GM18520 (cell line): ENCODE measurements at regions not wholly inside any gene's neighbourhood (a gene's known extent, or its start where the extent isn't known, plus 50 kb on each side); places are given as distances from the start of the nearest gene placed in this dataset.
"Not testable (repeated sequence)": the region's sequence is repeated elsewhere in the genome, so short reads cannot be mapped to it uniquely, and the experiment has no call there.

ENCODE experiments used
- ATAC-seq: cut with Tn5 transposase; IDR thresholded peaks from one replicate; pipeline ENCODE4 v1.9.1; 2021; ENCODE audit not compliant: unreplicated experiment

- ATAC-seq: not testable (repeated sequence)
Observed at GRCh38 chr7:35853194-35853593, 52.3 kb downstream of the SEPTIN7 start.

DNA sequence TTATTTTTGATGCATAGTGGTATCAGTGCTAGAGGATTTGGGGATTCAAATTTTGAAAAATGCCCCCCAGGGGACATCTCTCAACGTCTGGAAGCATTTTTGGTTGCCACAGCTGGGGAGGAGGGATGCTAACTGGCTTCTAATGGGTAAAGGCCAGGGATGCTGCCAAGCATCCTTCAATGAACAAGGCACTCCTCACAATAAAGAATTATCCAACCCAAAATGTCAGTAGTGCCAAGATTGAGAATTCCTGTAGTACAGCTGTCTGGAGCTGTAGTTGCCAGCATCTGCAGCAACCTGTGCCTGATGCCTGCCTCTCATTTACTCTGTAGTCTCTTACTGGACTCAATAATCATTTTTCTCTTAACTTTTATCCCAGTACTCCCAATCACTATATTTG lies 53.5 kb downstream of the SEPTIN7 start:
- ATAC-seq: no peak

- no peak for ATAC-seq
Observed at GRCh38 chr7:35856175-35856574, 55.3 kb downstream of the SEPTIN7 start.

DNA sequence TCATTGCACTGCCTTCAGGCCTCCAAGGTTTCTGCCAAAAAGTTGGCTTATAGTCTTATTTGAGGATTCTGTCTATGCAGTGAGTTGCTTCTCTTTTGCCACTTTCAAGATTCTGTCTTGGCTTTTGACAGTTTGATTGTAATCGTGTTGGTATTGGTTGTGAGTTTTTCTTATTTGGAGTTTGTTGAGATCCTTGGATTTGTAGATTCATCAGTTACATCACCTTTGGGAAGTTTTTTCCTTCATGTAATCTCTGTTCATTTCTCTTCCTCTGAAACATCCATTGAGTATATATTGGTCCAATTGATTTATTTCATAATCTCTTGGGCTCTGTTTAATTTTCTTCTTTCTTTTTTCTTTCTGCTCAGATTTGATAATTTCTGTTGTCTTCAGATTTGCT lies 59.8 kb downstream of the SEPTIN7 start:
- no peak for ATAC-seq

DNA sequence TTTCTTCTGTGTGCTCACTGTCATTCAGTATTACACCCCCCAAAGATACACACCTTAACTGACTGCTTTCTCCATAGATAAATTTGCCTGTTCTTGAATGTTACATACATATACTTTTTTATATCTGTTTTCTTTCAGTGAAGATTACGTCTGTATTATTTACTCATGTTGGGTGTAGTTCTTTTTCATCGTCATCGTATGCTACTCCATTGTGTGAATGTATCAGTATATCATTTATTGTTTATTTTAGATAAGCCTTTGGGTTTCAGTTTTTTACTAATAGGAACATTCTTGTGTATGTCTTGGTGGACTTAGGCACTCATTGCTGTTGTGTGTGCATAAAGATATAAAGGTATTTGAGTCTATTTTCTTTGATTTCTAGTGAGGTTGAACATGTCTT lies 64.4 kb downstream of the SEPTIN7 start:
- ATAC-seq: no peak

GRCh38 chr7:35866186-35866585 lies 65.3 kb downstream of the SEPTIN7 start:
- ATAC-seq: no peak

GRCh38 chr7:35869117-35869516 lies 68.3 kb downstream of the SEPTIN7 start:
- not testable (repeated sequence) for ATAC-seq

DNA sequence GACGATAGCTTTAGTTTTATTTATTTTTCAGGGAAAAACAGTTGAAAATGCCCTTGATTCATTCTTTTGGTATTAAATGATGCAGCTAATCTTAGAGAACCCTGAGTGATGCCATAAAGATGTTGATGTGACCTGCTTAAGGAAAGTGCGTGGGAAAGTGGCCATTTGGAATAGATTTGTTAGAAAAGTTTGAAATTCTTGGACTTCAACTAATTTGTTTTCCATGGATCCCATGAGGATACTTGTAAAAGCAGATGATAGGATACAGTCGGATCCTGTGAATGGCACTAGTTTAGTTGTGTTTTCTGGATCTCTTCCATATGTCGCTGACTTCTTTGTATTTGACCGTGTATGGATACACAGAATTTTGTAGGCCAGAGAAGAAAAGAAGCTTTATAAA lies 69.0 kb downstream of the SEPTIN7 start:
- no peak for ATAC-seq

- ATAC-seq: no peak
Observed at GRCh38 chr7:35871856-35872255, 71.0 kb downstream of the SEPTIN7 start.

DNA sequence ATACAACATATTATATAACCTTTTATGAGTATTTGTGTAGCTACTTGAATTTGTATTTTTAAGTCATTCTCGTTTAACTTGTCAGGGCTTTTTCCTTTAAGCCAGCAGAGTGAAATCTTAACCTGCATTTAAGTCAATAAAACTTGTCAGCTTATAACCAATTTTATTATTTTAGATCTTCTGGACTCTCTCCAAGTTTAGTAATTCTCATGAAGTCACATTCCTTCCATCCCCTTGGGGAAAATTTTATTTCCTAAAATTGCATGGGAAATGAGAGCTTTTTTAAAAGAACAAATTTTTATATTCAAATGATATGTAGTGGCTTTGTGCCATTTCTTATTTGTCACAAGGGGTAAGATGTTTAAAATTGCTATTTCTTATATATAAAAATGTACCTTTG lies 74.0 kb downstream of the SEPTIN7 start:
- ATAC-seq: no peak

DNA sequence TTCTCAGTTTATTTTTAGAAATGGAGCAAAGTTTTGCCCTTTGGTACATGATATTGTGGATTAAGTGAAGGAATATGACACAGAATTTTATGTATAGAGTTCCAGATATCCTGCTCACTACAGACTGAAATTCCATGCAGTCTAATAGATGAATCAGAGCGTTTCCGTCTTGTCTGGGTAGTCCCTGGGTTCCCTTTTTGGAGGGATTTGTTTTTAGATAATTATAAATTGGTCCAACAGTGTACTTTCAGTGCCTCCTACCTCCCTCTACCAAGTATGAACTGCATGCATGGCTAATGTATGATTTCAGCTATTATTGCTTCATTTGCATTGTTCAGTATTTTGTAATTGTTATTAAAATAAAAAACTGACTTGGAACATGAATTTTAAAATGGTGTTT lies 74.4 kb downstream of the SEPTIN7 start:
- ATAC-seq: no peak

GRCh38 chr7:35878351-35878750 lies 77.5 kb downstream of the SEPTIN7 start:
- no peak for ATAC-seq

DNA sequence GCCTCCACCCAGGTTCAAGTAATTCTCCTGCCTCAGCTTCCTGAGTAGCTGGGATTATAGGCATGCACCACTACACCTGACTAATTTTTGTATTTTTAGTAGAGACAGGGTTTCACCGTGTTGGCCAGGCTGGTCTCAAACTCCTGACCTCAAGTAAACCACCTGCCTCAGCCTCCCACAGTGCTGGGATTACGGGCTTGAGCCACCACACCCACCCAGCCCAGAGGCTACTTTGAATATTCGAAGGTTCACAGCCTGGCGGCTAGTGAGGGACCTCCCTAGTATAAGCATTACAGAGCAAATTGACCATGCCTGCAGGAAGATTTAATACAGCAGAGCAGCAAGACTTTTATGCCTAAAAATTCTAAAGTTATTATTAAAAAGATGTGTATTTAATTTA lies 86.6 kb downstream of the SEPTIN7 start:
- not testable (repeated sequence) for ATAC-seq

DNA sequence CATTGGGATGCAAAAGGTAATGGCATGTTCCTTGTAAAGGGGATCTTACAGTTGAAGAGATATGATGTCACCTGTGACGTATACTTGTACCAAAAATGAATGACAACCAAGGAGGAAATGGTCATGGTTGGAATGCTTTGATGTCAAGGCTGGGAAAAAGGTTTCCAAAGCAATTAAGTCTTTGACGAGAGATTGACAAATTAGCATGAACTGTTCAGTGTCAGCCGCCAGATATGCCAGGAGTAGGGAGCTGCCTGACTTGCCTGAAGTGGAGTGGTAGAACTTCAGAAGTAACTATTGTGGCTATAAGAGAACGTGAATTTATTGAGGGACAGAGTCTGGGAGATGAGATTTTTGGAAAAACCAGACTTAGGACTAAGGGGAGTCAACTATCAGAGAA lies 88.1 kb downstream of the SEPTIN7 start:
- ATAC-seq: no peak

- no peak for ATAC-seq
Observed at GRCh38 chr7:35889870-35890269, 89.0 kb downstream of the SEPTIN7 start.

DNA sequence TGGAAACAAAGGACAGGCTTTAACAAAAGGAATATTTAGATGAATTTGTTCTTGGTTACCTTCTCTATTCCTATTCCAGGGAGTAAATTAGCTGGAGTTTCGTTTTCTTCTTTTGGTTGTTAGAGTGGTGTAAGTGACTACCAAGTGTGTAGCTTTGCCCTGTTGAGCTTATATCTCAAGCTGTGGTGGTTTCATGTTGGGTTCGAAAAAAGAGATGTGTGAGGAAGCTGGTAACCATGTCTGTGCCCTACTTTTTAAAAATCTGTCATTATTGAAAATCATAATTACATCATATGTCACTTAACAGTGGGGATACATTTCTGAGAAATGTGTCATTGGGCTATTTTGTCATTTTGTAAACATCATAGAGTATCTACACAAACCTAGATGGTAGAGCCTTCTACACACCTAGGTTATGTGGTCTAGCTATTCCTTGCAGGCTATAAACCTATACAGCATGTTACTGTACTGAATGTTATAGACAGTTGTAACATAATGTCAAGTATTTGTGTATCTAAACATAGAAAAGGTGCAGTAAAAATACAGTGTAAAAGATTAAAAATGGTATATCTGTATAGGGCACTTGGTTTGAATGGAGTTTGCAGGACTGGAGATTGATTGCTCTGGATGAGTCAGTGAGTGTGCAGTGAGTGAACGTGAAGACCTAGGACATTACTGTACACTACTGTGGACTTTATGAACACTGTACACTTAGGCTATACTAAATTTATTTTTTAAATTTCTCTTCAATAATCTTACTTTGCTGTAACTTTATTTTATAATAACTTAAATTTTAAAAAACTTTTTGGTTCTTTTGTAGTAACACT lies 90.4 kb downstream of the SEPTIN7 start:
- ATAC-seq: no peak

DNA sequence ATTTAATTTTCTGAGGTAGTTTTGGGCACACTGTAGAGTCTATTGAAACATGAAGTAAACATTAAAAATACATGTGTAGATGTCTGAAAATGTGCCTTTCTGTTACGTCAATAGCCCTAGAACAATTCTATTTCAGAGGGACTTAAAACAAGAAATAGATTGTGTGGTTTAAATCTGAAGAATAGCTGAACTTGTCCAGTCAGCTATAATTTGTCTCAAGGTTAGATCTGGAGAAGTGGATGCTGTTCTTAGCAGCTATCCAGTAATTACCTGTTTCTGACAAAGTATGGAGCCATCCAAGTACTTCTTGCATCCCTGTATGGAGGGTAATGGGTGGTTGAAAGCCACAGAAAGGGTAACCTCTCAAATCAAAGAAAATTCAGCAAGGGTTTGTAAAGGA lies 92.8 kb downstream of the SEPTIN7 start:
- no peak for ATAC-seq

DNA sequence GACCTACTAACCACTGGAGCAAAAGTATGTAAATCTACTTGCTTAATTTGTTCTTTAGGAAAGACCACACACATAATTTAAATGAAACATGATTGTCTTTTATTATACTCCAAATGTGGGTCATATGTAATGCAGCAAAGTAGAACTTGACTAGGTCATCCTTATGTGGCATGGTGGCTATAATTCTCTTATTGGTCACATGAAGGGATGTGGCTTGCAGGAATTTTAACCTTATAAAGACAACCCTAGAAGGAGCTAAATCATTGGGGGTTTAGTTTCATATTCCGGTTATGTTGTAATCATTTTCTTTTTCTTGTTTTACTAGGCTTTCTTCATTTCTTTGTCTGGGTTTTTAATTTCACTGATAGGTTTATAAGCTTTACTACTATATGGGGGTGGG lies 93.9 kb downstream of the SEPTIN7 start:
- no peak for ATAC-seq

DNA sequence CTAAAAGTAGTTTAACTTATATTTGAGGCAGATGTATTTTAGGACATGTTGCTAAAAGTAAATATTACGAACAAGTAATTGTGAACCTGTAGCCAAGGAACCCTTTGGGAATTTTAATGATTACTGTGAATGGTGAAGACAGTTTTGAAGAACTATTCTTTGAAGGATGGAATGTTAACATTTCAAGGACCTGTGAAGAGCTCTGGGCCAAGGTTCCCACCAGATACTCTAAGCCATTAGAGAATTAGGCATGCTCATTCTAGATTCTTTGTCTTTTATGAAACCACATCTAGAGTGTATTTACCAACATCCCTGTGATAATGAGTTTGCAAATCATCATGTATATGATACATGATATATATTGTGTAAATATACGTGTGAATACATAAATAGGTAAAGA lies 99.8 kb downstream of the SEPTIN7 start:
- no peak for ATAC-seq

GRCh38 chr7:35905555-35905954 lies 104.7 kb downstream of the SEPTIN7 start:
- ATAC-seq: no peak

DNA sequence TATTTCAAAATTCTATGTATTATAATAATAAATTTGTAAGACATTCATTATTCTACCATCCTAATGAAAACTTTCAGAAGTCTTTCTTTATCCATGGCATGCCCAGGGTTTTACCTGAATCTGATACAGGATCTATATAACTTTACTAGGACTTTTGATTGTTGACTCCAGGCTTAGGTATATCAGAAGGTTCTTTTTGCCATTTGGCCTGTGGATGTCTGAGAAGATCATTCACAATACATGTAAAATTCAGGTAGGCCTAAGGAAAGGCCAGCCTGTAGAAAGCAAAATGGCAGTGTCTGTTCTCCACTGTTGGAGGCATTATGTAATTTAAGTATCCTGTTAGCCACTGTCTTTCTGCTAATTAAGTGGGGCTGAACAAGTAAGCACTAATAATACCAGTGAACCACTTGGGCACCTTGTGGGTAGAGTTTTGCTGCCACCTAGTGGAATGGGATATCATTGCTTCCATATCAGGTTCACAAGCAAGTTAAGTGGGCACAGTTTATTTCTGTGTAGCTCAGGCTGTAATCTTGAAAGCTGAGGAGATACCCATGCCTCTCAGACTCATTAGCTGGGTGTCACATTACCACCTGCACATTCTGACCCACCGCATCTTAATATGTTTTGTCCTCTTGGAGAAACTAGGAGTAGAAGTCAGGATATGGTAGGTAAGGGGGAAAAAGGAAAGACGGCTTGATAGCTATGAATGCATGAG lies 105.5 kb downstream of the SEPTIN7 start:
- peak; percentile 63 for ATAC-seq
